MM.1S (cell line): ENCODE measurements at regions not wholly inside any gene's neighbourhood (a gene's known extent, or its start where the extent isn't known, plus 50 kb on each side); places are given as distances from the start of the nearest gene placed in this dataset.
"Not testable (repeated sequence)": the region's sequence is repeated elsewhere in the genome, so short reads cannot be mapped to it uniquely, and the experiment has no call there.

Experiments
- CTCF ChIP-seq: fragments of 300-600 bp; sonication (generic); IDR thresholded peaks from 2 replicates; pipeline ENCODE4 v1.5.1; 2016; ENCODE audit warnings: antibody characterized with exemption, low read length, mixed read lengths
- EZH2 ChIP-seq: fragments of 300-600 bp; sonication (generic); optimal IDR thresholded peaks from 2 replicates; pipeline ENCODE3; 2017; ENCODE audit warnings: low read depth, mild to moderate bottlenecking, antibody characterized with exemption, low read length, mixed read lengths
- EZH2phosphoT487 ChIP-seq: fragments of 300-600 bp; sonication (generic); IDR thresholded peaks from 2 replicates; pipeline ENCODE4 v1.6.1; 2018; ENCODE audit warnings: antibody characterized with exemption, low read length

GRCh38 chr1:164006186-164006585 is 552.8 kb upstream of the PBX1 start:
- TF ChIP-seq CTCF, EZH2phosphoT487, EZH2: not testable (repeated sequence)
